Large intestine (tissue), 3 donors: ENCODE measurements at regions not wholly inside any gene's neighbourhood (a gene's known extent, or its start where the extent isn't known, plus 50 kb on each side); places are given as distances from the start of the nearest gene placed in this dataset.
"Not testable (repeated sequence)": the region's sequence is repeated elsewhere in the genome, so short reads cannot be mapped to it uniquely, and the experiment has no call there.

Experiments used
- DNase-seq, 2 donors: peaks; one replicate each; pipeline versions ENCODE4 v3.0.0 to v3.0.0-alpha.2; 2013
- H3K27ac ChIP-seq: one replicate; pipeline ENCODE4 v1.5.1; 2013; ENCODE audit warnings: low read length
- H3K27me3 ChIP-seq: 2 replicates; pipeline ENCODE4 v1.6.1; 2013; ENCODE audit warnings: low read length; ENCODE audit not compliant: control insufficient read depth, insufficient read depth
- H3K36me3 ChIP-seq: 2 replicates; pipeline ENCODE4 v1.6.1; 2013; ENCODE audit warnings: low read length; ENCODE audit not compliant: control insufficient read depth, insufficient read depth
- H3K4me1 ChIP-seq: one replicate; pipeline ENCODE4 v1.6.1; 2013; ENCODE audit warnings: low read length; ENCODE audit not compliant: control insufficient read depth, insufficient read depth
- H3K4me3 ChIP-seq: one replicate; pipeline ENCODE4 v1.5.1; 2013; ENCODE audit warnings: low read length
- H3K9me3 ChIP-seq: one replicate; pipeline ENCODE4 v1.6.1; 2013; ENCODE audit warnings: mild to moderate bottlenecking, low read depth, low read length, moderate library complexity; ENCODE audit not compliant: control insufficient read depth
- WGBS: methylation state at CpG from one replicate; pipeline ENCODE4 v1.1.5; 2013; ENCODE audit warnings: low lambda C conversion rate; ENCODE audit not compliant: insufficient coverage; 5-methylcytosine and 5-hydroxymethylcytosine counted together

GRCh38 chr15:44832133-44832532 lies 95.8 kb downstream of the TRIM69 start:
- H3K27me3 ChIP-seq, H3K4me3 ChIP-seq, H3K9me3 ChIP-seq, H3K4me1 ChIP-seq, DNase-seq, H3K36me3 ChIP-seq, H3K27ac ChIP-seq: not testable (repeated sequence)
- no CpG with 5 or more reads among the region's 5 CpGs for WGBS

- not testable (repeated sequence) for H3K27ac ChIP-seq, DNase-seq, H3K4me1 ChIP-seq, H3K36me3 ChIP-seq, H3K4me3 ChIP-seq, H3K9me3 ChIP-seq, H3K27me3 ChIP-seq
- WGBS, result 83% methylated on average over 1 of the region's 5 CpGs
Observed at GRCh38 chr15:44833081-44833480, 96.8 kb downstream of the TRIM69 start.

GRCh38 chr15:44833761-44834160 lies 97.4 kb downstream of the TRIM69 start:
- H3K4me1 ChIP-seq, H3K27ac ChIP-seq, H3K36me3 ChIP-seq, DNase-seq, H3K9me3 ChIP-seq, H3K4me3 ChIP-seq, H3K27me3 ChIP-seq: not testable (repeated sequence)
- no CpG with 5 or more reads among the region's 4 CpGs for WGBS

- no CpG with 5 or more reads among the region's 5 CpGs for WGBS
- H3K9me3 ChIP-seq, DNase-seq, H3K36me3 ChIP-seq, H3K4me1 ChIP-seq, H3K27me3 ChIP-seq, H3K27ac ChIP-seq, H3K4me3 ChIP-seq: not testable (repeated sequence)
Observed at GRCh38 chr15:44835082-44835481, 98.8 kb downstream of the TRIM69 start.

- whole genome bisulfite sequencing, result no CpG with 5 or more reads among the region's 4 CpGs
- H3K36me3 ChIP-seq, result no peaks in the 10 kb centered on the region
- no peaks in the 10 kb centered on the region for H3K27me3 ChIP-seq
- H3K4me3 ChIP-seq, result no peak overlapping the region
- no peak overlapping the region for H3K27ac ChIP-seq
- H3K9me3 ChIP-seq, result no peaks in the 10 kb centered on the region
- no peak for DNase-seq
- no peaks in the 10 kb centered on the region for H3K4me1 ChIP-seq
Observed at GRCh38 chr15:44836094-44836493, 99.8 kb downstream of the TRIM69 start.

GRCh38 chr15:44838929-44839328 lies 102.6 kb downstream of the TRIM69 start:
- DNase-seq, result not testable (repeated sequence)
- WGBS, result no CpG with 5 or more reads among the region's 3 CpGs

GRCh38 chr15:44841762-44842161 lies 105.4 kb downstream of the TRIM69 start:
- not testable (repeated sequence) for H3K27ac ChIP-seq, H3K4me3 ChIP-seq, H3K9me3 ChIP-seq, H3K27me3 ChIP-seq, H3K36me3 ChIP-seq, H3K4me1 ChIP-seq, DNase-seq
- 71% methylated on average over 2 of the region's 4 CpGs for WGBS

More at GRCh38 chr15:44838929-44839328, 102.6 kb downstream of the TRIM69 start:
- not testable (repeated sequence) for H3K9me3 ChIP-seq, H3K4me1 ChIP-seq, H3K27ac ChIP-seq, H3K36me3 ChIP-seq, H3K4me3 ChIP-seq, H3K27me3 ChIP-seq

- not testable (repeated sequence) for H3K27ac ChIP-seq, H3K4me3 ChIP-seq
Observed at GRCh38 chr15:44842883-44843282, 106.6 kb downstream of the TRIM69 start.

GRCh38 chr15:44844936-44845335 lies 108.6 kb downstream of the TRIM69 start:
- not testable (repeated sequence) for H3K27ac ChIP-seq, H3K4me3 ChIP-seq, H3K36me3 ChIP-seq, H3K9me3 ChIP-seq, H3K27me3 ChIP-seq, DNase-seq, H3K4me1 ChIP-seq
- 100% methylated on average over 1 of the region's 2 CpGs for WGBS

More at GRCh38 chr15:44842883-44843282, 106.6 kb downstream of the TRIM69 start:
- H3K27me3 ChIP-seq, H3K4me1 ChIP-seq, H3K36me3 ChIP-seq, H3K9me3 ChIP-seq, DNase-seq: not testable (repeated sequence)
- no CpG with 5 or more reads among the region's 6 CpGs for WGBS

GRCh38 chr15:44846156-44846555 lies 109.8 kb downstream of the TRIM69 start:
- H3K36me3 ChIP-seq, H3K4me1 ChIP-seq, H3K27ac ChIP-seq, H3K9me3 ChIP-seq, DNase-seq, H3K4me3 ChIP-seq, H3K27me3 ChIP-seq: not testable (repeated sequence)
- WGBS, result no CpG with 5 or more reads among the region's 1 CpG

GRCh38 chr15:44847555-44847954 lies 108.9 kb upstream of the TERB2 start:
- H3K4me1 ChIP-seq, H3K36me3 ChIP-seq, H3K9me3 ChIP-seq, H3K27me3 ChIP-seq, H3K27ac ChIP-seq, H3K4me3 ChIP-seq, DNase-seq: not testable (repeated sequence)
- WGBS, result no CpG with 5 or more reads among the region's 2 CpGs
